WI38 (cell line): ENCODE measurements at regions not wholly inside any gene's neighbourhood (a gene's known extent, or its start where the extent isn't known, plus 50 kb on each side); places are given as distances from the start of the nearest gene placed in this dataset.

Experiments
- H3K4me3 ChIP-seq: 2 replicates; pipeline ENCODE4 v1.5.1; 2011; ENCODE audit warnings: low read depth, mild to moderate bottlenecking, control low read depth, low read length
- TF ChIP-seq, protein P1 (sequence below): IDR thresholded peaks from 2 replicates; pipeline ENCODE4 v1.5.1; 2012; ENCODE audit warnings: low read depth, mild to moderate bottlenecking, control low read depth, low read length

- H3K4me3 ChIP-seq = no peak overlapping the region
- TF ChIP-seq, protein P1, sequence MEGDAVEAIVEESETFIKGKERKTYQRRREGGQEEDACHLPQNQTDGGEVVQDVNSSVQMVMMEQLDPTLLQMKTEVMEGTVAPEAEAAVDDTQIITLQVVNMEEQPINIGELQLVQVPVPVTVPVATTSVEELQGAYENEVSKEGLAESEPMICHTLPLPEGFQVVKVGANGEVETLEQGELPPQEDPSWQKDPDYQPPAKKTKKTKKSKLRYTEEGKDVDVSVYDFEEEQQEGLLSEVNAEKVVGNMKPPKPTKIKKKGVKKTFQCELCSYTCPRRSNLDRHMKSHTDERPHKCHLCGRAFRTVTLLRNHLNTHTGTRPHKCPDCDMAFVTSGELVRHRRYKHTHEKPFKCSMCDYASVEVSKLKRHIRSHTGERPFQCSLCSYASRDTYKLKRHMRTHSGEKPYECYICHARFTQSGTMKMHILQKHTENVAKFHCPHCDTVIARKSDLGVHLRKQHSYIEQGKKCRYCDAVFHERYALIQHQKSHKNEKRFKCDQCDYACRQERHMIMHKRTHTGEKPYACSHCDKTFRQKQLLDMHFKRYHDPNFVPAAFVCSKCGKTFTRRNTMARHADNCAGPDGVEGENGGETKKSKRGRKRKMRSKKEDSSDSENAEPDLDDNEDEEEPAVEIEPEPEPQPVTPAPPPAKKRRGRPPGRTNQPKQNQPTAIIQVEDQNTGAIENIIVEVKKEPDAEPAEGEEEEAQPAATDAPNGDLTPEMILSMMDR = no peak
Measured at GRCh38 chr12:91687052-91688017, 458.3 kb downstream of the BTG1 start.

DNA sequence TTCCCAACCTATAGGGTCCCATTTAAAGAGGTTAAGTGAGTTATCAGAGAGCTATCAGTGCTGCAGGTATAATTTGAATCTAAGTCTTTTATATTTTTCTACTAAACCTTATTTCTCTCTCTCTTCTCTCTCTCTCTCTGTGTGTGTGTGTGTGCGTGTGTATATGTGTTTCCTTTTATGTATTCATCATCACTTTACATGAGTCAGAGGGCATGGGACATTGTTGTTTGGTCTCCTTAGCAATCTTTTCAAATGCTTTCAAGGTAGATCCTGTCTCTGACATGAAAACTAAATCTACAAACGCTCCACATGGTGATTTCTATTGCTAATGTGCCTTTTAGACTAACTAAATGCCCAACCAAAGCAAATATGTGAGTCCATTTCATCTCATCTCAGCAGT lies 459.7 kb downstream of the BTG1 start:
- no peak overlapping the region for H3K4me3 ChIP-seq
- TF ChIP-seq, protein P1 = no peak

- TF ChIP-seq, protein P1 = no peak
- H3K4me3 ChIP-seq = no peak overlapping the region
Measured at GRCh38 chr12:91681751-91682150, 463.9 kb downstream of the BTG1 start.

DNA sequence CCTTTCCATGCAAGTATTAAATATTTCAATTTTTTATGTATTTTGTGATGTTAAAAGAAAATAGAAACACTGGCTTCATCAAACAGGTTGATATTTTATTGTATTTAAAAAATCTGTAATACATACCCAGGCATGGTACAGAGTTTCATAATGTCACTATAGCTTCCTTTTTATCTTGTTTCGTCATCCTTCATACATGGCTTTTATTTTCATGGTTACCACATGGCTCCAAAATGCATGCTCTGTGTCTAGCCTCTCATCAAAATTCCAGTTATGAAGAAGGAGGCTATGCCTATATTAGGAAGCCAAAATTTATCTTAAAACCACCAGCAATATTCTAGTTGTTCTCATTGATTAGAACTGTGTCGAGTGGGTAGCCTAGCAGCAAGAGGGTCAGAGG lies 464.8 kb downstream of the BTG1 start:
- TF ChIP-seq, protein P1 = no peak
- H3K4me3 ChIP-seq = no peak overlapping the region

- TF ChIP-seq, protein P1 = no peak
- no peak overlapping the region for H3K4me3 ChIP-seq
Measured at GRCh38 chr12:91677556-91677955, 468.1 kb downstream of the BTG1 start.

GRCh38 chr12:91675401-91675800 lies 470.2 kb downstream of the BTG1 start:
- TF ChIP-seq, protein P1 = no peak

GRCh38 chr12:91672130-91672529 lies 473.5 kb downstream of the BTG1 start:
- TF ChIP-seq, protein P1 = no peak
- no peak overlapping the region for H3K4me3 ChIP-seq

More at GRCh38 chr12:91675401-91675800, 470.2 kb downstream of the BTG1 start:
- no peak overlapping the region for H3K4me3 ChIP-seq
